HG03565 (cell line): ENCODE measurements at regions not wholly inside any gene's neighbourhood (a gene's known extent, or its start where the extent isn't known, plus 50 kb on each side); places are given as distances from the start of the nearest gene placed in this dataset.

Experiments used
- ATAC-seq: cut with Tn5 transposase; IDR thresholded peaks from one replicate; pipeline ENCODE4 v1.9.1; 2021; ENCODE audit warnings: mild to moderate bottlenecking, moderate library complexity; ENCODE audit not compliant: unreplicated experiment

DNA sequence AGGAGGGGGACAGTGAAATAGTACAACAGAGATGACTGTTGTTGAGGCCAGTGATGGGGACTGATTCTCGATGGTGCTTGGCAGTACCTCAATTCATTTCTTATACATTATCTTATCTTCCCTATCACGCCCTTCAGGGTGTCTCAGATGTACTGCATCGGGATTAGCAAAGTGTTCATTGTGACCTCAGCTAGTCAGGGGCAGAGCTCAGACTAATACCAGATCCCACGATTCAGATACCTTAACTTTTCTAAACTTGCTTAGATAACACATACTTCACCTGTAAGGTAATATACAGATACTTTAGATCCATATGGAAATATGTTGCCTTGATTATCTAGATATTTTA is 720.6 kb downstream of the EFNB2 start:
- ATAC-seq = no peak

DNA sequence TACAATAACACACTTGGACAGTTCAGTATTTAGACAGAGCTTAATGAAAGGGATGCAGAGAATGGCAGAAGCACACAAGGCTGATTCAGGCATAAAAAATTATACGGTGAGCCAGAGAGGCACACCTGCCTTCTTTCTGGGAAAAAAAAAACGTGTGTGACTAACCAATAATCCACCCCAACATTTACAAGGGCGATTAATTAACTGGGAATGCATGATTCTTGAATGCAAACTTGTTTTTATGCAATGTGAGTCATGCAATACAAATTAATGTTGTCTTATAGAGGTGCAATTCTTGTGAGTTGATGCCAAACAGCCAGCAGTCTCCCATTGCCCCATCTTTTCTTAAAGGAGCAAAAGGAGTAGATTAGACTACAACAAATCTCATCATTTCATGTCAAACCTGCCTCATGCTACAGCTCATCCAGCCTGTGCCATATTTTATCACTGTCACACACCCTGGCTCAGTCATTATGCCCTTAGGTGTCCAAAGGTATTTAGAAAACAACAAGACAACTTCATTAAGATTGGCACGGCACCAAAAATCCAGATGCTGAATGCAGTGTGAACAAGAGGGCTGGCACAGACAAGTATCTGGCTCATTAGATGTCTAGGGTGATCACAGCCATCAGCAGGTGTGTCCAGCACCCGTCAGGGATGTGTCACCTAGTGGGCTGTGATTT is 721.1 kb downstream of the EFNB2 start:
- no peak for ATAC-seq

DNA sequence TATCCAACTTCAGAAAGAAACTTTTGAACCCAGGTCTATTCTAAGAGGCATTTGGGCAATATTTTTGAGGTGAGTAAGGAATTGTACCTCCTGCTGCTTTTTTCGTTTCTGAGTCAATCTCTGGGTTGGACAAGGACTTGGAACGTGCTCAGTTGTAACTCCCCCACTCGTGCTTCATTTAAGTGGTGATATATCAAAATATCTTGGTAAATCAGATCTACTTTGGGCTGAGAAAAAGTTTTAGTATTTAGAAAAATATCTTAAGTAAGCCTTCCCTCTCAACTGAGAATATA is 728.9 kb downstream of the EFNB2 start:
- no peak for ATAC-seq

DNA sequence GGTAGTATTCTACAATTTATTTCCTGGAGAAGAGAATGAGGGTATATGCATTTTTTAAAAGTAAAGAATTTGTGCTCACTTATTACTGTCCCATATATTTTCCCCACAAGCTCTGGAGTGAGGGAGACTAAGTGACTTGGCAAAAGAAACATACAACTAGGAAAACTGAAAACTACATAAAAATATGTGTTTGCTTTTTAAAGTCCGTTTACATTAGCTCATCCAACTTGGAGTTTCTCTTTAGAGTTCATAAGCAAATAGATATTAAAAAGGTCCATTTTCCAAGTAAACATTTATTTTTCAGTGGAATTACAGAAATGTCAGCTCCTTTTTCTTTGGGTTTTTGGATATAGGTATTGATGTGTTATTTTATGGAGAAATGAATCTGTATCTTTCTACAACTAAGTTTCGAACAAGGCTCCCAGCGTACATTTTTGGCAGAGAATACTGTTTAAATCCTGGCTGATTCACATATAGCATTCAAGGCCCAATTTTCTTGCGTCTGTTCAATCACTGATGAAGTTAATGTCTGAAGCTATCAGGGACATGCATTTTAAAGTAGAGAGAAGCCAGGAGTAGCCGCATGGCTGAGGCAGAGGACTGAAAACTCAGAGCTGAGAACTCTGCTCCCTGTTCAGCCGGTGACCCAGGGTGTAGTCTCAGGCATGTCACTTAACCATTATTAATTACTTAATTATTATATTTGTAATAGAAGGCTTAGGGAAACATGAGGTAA is 729.4 kb downstream of the EFNB2 start:
- ATAC-seq = no peak

DNA sequence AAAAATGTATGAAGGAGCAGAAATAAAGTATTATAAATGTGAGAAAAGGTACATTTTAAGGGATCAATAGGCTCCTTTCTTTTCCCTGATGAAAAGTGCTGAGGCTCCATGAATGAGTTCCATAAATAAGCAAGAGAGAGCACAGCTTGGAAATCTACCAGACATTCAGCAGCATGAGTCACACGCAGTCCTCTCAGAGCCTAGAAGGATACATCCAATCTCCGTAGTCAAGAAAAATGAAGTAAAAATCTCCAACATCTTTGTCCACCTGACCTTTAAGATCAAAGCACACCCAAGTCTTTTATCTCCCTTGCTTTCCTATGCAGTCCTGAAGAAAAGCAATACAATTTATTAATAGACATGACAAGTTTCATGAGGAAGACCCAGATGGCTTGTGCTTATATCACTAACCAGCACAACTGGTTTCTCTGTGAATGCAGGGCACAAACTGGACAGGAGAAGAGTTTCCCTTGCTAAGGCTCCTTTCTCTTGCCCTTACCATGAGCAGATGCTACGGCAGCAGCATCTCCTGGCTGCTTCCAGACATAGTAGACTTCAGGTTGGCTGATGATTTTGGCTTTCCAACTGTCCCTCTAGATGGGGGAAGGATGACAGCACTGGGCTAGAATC is 730.8 kb downstream of the EFNB2 start:
- ATAC-seq = no peak

DNA sequence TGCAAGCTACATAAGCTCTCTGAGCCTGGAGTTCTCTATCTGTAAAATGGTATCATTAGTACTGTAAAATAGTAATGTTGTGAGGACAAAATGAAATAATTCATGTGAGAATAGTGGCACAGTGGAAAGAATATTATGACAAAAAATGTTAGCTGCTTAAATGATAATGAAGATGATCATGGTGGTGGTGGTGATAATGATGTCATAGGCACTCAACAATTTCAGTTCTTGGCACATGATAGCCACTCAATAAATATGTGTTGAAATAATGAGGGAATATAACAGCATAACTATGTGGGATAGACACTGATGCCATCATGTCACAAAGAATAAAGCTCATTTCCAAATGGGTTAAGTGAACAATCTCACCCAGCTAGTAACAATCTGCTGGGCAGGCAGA is 736.3 kb downstream of the EFNB2 start:
- no peak for ATAC-seq

DNA sequence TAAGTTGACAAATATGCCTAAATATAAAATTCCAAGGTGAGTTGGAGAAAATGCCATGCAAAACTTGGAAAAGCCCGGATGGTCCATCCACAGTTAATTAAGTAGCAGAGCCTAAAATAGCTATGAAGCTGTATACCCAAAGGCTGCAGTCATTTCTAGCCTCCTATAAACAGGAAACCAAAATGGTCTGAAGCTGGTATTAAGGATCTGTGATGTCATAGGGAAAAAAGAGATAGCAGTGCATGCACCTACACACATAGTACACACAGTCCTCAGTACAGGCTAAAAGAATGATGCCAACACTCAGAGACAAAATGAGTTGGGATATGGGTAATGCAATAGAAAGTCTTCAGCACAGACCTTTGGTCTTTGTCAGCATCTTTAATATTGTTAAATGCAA is 736.9 kb downstream of the EFNB2 start:
- ATAC-seq = no peak

DNA sequence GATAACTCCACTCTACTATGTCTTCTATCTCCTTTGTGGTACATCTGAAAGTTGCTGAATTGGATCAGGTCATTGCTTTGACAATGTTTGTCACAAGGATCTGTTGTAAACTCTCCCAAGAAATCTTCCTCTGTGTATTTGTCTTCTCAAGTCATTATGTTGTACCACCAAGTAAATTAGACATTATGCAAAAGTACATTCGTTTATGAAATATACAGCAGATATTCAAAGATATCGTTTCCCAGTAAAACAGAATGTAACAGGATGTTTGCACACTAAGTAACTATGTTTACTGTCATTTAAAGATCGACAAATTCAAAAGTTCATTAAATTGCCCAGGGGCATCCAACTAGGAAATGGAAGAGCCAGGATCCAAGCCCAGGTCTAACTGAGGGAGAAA is 739.4 kb downstream of the EFNB2 start:
- no peak for ATAC-seq

DNA sequence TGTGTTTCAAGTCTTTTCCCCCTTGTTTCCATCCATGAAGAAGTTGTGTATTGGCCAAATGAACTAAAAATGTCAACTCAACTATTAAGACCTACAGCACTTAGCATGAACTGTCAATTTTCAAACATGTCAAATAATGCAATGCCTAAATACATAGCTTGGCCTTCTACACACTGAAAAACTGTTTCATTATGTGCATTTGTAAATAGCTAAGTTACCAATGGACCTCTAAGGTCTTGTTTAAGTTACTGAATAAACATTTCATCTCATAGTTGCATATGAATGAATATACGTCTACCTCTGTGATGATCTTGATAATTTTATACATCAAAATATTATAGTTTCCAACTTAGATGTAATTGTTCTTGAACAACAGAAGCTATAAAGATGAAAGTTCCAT is 744.5 kb downstream of the EFNB2 start:
- no peak for ATAC-seq

DNA sequence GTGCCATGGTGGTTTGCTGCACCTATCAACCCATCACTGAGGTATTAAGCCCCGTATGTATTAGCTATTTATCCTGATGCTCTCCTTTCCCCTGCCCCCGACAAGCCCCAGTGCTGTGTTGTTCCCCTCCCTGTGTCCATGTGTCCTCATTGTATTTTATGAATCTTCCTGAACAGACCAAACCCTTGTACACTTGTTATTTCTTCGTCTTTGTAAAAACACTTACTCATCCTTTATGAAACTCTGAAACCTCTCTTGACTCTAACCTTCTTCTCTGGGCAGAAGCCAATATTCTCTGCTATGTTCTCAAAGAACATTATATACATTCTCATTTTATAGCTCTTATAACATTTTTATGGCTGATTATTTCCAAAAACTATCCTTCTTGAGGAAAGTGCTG is 746.9 kb downstream of the EFNB2 start:
- ATAC-seq = no peak

DNA sequence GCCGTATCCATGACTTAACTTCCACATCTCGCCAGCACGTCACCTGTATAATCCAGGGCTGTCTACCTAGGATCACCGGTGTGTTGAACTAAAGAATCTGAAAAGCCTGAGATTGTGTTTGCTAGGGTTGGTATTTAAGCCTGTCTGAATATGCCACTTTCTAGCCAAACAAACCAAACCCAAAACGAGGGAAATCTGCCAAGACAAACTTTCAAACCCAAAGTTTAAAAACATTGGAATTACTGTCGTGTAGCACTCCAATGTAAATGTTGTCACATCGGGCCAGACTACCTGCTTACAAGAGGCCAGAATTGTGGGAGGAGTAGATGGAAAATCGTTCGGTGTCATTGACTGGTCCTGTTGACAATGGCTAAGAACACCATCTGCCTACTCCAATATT is 747.8 kb downstream of the EFNB2 start:
- no peak for ATAC-seq

DNA sequence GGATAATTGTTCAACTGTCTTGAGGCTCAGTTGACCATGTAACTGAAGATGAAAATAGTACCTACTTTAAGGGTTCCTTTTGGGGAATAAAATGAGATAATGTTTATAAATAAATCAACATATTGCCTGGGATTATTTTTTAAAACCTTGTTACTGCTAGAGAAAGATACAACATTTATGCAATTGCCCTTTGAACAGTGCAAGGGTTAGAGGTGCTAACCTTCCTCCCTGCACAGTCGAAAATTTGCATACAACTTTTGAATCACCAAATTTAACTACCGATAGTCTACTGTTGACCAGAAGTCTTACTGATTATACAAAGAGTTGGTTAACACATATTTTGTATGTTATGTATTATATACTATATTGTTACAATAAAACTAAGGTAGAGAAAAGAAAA is 750.0 kb downstream of the EFNB2 start:
- ATAC-seq = no peak

DNA sequence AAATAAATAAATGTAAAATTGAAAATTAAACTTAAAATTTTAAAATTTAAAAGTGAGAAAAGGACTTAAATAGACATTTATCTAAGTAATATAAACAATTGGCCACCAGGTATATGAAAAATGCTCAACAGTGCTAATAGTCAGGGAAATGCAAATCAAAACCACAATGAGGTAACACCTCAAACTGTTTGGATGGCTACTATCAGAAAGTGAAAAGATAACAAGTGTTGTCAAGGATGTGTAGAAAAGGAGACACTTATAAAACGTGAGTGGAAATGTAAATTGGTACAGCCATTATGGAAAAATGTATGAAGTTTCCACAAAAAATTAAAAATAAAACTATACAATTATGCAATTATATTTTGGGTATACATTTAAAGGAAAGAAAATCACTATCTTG is 752.2 kb downstream of the EFNB2 start:
- no peak for ATAC-seq

DNA sequence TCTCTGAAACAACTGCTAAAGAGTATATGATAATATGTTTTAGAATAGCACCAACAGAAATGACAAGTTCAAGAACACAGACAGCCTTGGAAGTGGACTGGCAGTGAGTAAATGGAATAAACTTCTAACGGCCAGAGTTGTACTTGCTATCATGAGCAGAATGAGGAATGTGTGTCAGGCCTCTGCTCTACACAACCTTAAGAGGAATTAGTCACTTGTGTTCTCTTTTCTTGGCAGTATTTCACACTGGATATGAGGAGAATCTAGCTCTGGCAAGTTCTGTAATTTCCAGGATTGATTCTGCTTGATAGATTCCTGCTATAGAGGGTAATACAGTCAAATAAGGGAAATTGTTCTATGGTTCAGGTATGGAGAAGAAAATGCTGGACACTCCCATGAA is 757.3 kb downstream of the EFNB2 start:
- ATAC-seq = no peak

DNA sequence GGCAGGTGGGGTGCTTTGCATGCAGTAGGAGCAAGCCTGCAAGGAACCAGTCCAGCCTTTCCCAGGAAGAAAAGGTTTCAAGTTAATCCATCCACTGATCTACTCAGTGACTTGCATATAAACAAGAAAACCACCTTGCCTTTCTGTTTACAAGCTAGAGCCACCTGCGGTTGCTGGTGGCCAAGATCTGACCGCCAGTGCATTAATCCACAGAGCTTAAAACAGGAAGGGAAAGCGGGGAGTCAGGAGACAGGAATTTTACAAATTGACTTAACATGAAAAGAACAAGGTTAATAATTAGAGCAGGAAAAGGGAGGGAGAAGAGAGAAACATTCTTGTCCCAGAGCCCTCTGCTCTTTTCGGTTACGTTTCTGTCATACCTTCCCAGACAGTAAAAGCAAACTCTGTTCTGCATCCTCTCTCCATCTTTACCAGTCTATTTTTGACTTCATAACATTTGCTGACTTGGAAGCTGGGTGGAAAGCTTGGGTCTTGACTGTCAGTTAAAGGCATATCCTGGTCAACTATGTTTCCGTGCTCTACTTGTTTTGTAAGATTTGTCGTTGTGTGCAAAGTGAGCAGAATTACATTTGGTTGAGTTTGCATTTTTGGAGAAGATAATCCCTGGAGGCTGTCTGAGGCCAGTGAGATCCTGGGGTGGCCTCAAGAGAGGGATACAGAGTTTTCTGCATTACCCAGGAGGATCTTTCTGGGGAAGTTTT is 760.6 kb downstream of the EFNB2 start:
- no peak for ATAC-seq

DNA sequence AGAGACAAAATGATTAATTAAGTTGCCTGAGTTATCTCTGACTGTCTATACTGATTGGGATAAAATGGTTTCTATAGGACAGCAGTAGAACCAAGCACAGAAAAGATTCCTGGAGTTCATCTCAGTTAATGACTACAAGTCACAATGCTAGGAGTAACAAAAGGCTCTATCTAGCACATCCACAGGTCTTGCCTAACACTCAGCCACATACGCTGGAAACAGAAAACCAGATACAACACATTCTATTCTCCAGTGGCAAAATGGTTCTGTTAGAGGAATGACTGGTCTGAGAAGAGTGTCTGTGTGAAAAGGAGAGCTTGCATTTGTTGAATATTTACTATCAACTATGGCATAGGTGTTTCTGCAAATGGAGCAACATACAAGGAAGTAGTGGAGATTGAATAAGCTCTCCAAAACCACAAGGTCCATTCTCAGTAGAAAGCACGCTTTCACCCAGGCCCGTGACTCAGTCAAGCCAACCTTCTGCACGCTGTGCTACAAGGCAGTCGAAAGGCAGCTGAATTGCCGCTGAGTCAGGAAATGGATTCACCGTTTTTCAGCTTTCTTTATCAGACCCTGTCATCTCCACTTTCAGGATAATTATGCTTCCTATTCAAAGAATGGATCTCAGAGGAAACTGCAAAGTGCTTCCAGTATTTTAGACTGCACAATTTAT is 761.5 kb downstream of the EFNB2 start:
- ATAC-seq = no peak

DNA sequence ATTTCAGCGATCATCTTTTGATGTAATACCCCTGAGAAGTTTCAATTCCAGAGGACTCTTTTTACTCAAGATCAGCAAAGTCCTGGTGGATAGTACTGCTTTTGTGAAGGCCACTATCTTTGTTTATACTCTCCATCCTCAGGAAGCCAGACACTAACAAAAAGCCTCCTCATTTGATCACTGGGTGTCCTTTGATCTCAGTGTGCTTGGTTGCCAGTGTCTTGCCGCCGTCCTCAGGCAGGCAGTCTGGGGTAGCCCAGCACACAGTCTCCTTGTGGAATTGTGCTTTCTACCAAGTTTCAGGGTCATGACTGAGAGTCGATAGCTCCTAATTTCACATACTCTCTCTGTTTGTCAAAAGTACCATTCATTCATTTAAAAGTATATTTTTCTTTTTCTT is 762.2 kb downstream of the EFNB2 start:
- no peak for ATAC-seq

DNA sequence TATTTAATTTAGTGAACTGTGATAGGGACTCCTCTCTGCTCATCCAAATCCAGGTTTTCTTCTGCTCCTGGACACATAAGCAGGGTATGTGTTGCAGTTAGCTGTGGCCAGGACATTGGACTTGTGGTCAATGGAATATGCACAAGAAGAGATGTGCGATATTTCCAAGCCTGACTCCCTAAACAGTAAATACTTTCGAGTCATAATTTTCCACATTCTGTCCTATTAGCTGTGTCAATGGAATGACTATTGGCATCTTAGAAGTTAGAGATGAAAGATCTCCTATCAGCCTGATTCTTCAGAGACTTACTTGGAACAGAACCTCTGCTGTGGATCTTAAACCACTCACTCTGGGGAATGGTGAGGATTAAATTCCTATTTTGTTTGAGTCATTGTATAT is 771.0 kb downstream of the EFNB2 start:
- no peak for ATAC-seq

DNA sequence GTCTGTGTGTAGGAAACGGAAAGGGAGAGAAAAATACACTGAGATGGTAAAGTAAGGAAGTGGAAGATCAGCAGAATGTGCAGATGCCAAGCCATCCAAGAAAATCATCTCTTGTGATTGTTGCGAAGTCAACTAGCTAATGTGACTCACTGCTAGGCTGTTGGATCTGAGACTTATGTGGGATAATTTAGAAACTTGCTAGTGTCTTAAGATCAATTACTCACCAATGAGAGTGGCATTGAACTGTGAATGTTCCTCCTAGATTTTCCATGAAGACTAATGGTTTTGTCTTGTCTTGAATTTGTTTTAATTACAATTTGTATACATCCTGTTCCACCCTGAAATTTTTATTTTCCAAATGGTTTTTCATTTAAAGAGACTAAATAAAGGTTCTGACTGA is 771.6 kb downstream of the EFNB2 start:
- no peak for ATAC-seq

DNA sequence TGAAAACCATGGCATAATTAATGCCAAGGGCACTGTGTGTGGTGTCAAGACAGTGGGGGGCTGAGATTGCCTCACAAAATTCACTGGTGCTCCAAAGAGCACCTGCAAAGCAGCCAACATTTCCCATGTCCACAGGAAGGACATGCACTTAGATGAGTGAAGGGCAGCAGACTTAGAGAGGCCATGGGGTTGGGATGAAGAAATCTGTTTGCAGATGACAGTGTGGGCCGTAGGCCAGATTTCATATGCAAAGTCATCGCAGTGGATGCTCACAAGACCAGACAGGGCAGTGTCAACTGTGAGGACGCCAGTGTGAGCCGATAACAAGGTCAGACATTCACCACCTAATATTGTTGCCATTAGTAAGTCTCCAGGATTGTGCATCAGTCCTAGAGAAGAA is 773.4 kb downstream of the EFNB2 start:
- no peak for ATAC-seq
